HEK293T (cell line): ENCODE measurements at regions not wholly inside any gene's neighbourhood (a gene's known extent, or its start where the extent isn't known, plus 50 kb on each side); places are given as distances from the start of the nearest gene placed in this dataset.

Source experiments
- BHLHE40 ChIP-seq: fragments of 450-650 bp; IDR thresholded peaks from 2 replicates; pipeline ENCODE4 v1.6.1; 2016; ENCODE audit warnings: mild to moderate bottlenecking, moderate library complexity, borderline replicate concordance
- ELF4 ChIP-seq: fragments of 450-650 bp; IDR thresholded peaks from 2 replicates; pipeline ENCODE4 v1.6.1; 2017; ENCODE audit warnings: antibody characterized with exemption
- FOXK2 ChIP-seq: fragments of 450-650 bp; IDR thresholded peaks from 2 replicates; pipeline ENCODE4 v1.6.1; 2016; ENCODE audit warnings: mild to moderate bottlenecking
- L3MBTL2 ChIP-seq: fragments of 450-650 bp; conservative IDR thresholded peaks from 2 replicates; pipeline ENCODE4 v1.6.1; 2016; ENCODE audit warnings: mild to moderate bottlenecking
- SP1 ChIP-seq: fragments of 450-650 bp; IDR thresholded peaks from 2 replicates; pipeline ENCODE4 v1.6.1; 2017
- TARDBP ChIP-seq: fragments of 450-650 bp; IDR thresholded peaks from 2 replicates; pipeline ENCODE4 v1.6.1; 2016

DNA sequence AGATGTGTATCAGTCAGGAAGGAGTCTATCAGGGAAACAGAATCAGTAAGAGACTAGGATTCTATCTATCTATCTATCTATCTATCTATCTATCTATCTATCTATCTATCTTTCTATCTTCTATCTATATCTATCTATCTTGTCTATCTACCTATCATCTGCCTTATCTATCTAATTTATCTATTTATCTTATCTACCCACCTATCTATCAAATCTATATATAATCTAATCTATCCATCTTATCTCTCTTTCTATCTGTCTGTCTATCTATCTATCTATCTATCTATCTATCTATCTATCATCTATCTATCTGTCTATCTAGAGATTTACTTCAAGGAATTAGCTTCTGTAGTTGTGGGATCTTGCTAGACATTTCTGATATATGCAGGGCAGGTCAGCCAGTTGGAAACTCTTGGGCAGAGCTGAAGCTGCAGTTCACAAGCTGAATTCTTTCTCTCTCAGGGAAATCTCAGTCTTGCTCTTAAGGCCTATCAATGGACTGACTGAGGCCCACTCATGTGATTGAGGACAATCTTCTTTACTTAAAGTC lies 140.2 kb upstream of the JUN start:
- TF ChIP-seq L3MBTL2, result no peak
- TF ChIP-seq TARDBP, result no peak
- TF ChIP-seq BHLHE40, result no peak
- TF ChIP-seq ELF4, result no peak
- no peak for TF ChIP-seq SP1
- no peak for TF ChIP-seq FOXK2
